Panc1 (cell line): ENCODE measurements at regions not wholly inside any gene's neighbourhood (a gene's known extent, or its start where the extent isn't known, plus 50 kb on each side); places are given as distances from the start of the nearest gene placed in this dataset.

Experiments
- CTCF ChIP-seq: fragments of 450-650 bp; IDR thresholded peaks from 2 replicates; pipeline ENCODE4 v1.5.1; 2017; ENCODE audit warnings: mild to moderate bottlenecking
- REST ChIP-seq, 2 experiments: IDR thresholded peaks; 2 replicates each; pipeline ENCODE4 v1.6.1; 2011 to 2012; ENCODE audit warnings: low read depth in 2 of 2, control low read depth in 1 of 2, low read length in 1 of 2, mild to moderate bottlenecking in 1 of 2, moderate library complexity in 1 of 2; ENCODE audit not compliant: insufficient read depth in 1 of 2

DNA sequence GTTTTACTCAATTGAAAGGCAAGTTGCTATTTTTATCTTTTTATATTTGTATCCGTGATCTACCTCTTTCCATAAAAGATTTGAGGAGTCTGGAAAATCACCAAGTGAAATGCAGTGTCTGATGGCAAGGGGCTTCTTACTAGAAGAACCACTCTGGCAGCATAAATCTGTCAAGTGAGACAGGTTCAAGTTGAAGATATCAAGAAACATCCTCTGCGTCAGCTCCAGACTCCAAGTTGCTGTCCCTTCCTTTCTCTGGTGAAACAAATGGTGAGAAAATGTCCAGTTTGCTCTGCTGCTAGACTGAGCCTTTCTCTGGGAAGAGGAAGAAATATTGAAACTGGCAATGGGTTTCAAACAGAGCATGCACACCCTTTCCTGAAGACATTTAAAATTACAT, 411.2 kb downstream of the PLPP3 start:
- TF ChIP-seq CTCF (no peak), REST (IDR thresholded peaks at IDR 0.05; ENCODE audit: insufficient read depth in 1 of 2, low read depth in 2 of 2, low read length in 1 of 2) (no peak)
